MM.1S (cell line): ENCODE measurements at regions not wholly inside any gene's neighbourhood (a gene's known extent, or its start where the extent isn't known, plus 50 kb on each side); places are given as distances from the start of the nearest gene placed in this dataset.
A peak's percentile ranks its signal among the peaks of the same experiment; 100 is the strongest.

ENCODE experiments used
- DNase-seq: peaks from one replicate; pipeline ENCODE4 v3.0.0-alpha.2; 2015
- H2AFZ ChIP-seq: fragments of 300-600 bp; sonication (generic); 2 replicates; pipeline ENCODE4 v1.6.0; 2016; ENCODE audit warnings: antibody characterized with exemption, low read length
- H3F3A ChIP-seq: fragments of 300-600 bp; sonication (generic); 2 replicates; pipeline ENCODE4 v1.6.1; 2016; ENCODE audit warnings: mild to moderate bottlenecking, antibody characterized with exemption, low read length, moderate library complexity, mixed read lengths; ENCODE audit not compliant: insufficient read depth
- H3K27ac ChIP-seq: fragments of 300-600 bp; sonication (generic); 2 replicates; pipeline ENCODE4 v1.5.1; 2016; ENCODE audit warnings: mild to moderate bottlenecking, low read length
- H3K27me3 ChIP-seq: fragments of 300-600 bp; sonication (generic); replicated peaks from 2 replicates; pipeline ENCODE4 v1.6.0; 2016; ENCODE audit warnings: low read length; ENCODE audit not compliant: insufficient read depth
- H3K36me3 ChIP-seq: fragments of 300-600 bp; sonication (generic); replicated peaks from 2 replicates; pipeline ENCODE4 v1.6.1; 2016; ENCODE audit warnings: mild to moderate bottlenecking, low read length, mixed read lengths; ENCODE audit not compliant: insufficient read depth
- H3K4me1 ChIP-seq: fragments of 300-600 bp; sonication (generic); 2 replicates; pipeline ENCODE4 v1.6.1; 2016; ENCODE audit warnings: low read length, mixed read lengths
- H3K4me2 ChIP-seq: fragments of 300-600 bp; sonication (generic); 2 replicates; pipeline ENCODE4 v1.6.0; 2016; ENCODE audit warnings: low read depth, low read length
- H3K4me3 ChIP-seq: fragments of 300-600 bp; sonication (generic); 2 replicates; pipeline ENCODE4 v1.5.1; 2016; ENCODE audit warnings: low read length, mixed read lengths
- H3K79me2 ChIP-seq: fragments of 300-600 bp; sonication (generic); 2 replicates; pipeline ENCODE4 v1.6.1; 2016; ENCODE audit warnings: mixed run types, low read length, mixed read lengths
- H3K9ac ChIP-seq: fragments of 300-600 bp; sonication (generic); 2 replicates; pipeline ENCODE4 v1.6.1; 2016; ENCODE audit warnings: low read length, mixed read lengths
- H3K9me2 ChIP-seq: fragments of 300-600 bp; sonication (generic); replicated peaks from 2 replicates; pipeline ENCODE4 v1.6.1; 2016; ENCODE audit warnings: mild to moderate bottlenecking, low read length, mixed read lengths; ENCODE audit not compliant: insufficient read depth
- H3K9me3 ChIP-seq: fragments of 300-600 bp; sonication (generic); replicated peaks from 2 replicates; pipeline ENCODE4 v1.6.1; 2016; ENCODE audit warnings: mild to moderate bottlenecking, low read length, mixed read lengths; ENCODE audit not compliant: insufficient read depth
- H4K20me1 ChIP-seq: fragments of 300-600 bp; sonication (generic); 2 replicates; pipeline ENCODE4 v1.6.1; 2016; ENCODE audit warnings: mild to moderate bottlenecking, low read length, moderate library complexity, mixed read lengths; ENCODE audit not compliant: insufficient read depth
- CTCF ChIP-seq: fragments of 300-600 bp; sonication (generic); IDR thresholded peaks from 2 replicates; pipeline ENCODE4 v1.5.1; 2016; ENCODE audit warnings: antibody characterized with exemption, low read length, mixed read lengths
- EZH2 ChIP-seq: fragments of 300-600 bp; sonication (generic); optimal IDR thresholded peaks from 2 replicates; pipeline ENCODE3; 2017; ENCODE audit warnings: low read depth, mild to moderate bottlenecking, antibody characterized with exemption, low read length, mixed read lengths
- EZH2phosphoT487 ChIP-seq: fragments of 300-600 bp; sonication (generic); IDR thresholded peaks from 2 replicates; pipeline ENCODE4 v1.6.1; 2018; ENCODE audit warnings: antibody characterized with exemption, low read length

GRCh38 chr21:36540700-36541099 lies 60.8 kb upstream of the CLDN14 start:
- peaks cover 33% of the 10 kb centered on the region for H3K4me1 ChIP-seq

GRCh38 chr21:36541721-36542139 lies 61.8 kb upstream of the CLDN14 start:
- TF ChIP-seq EZH2phosphoT487 (no peak), CTCF (no peak), EZH2 (no peak)
- no peaks in the 10 kb centered on the region for H3K79me2 ChIP-seq
- H3K27me3 ChIP-seq = no peaks in the 10 kb centered on the region
- H3K9me3 ChIP-seq = no peaks in the 10 kb centered on the region
- H3K4me2 ChIP-seq = no peak overlapping the region; the same call in 1 of the 2 replicates
- H3K9ac ChIP-seq = no peak overlapping the region
- no peak for DNase-seq
- peaks cover 13% of the 10 kb centered on the region for H3F3A ChIP-seq
- H3K27ac ChIP-seq = no peak overlapping the region
- no peaks in the 10 kb centered on the region for H3K9me2 ChIP-seq
- peaks cover 23% of the 10 kb centered on the region for H3K4me1 ChIP-seq
- H3K36me3 ChIP-seq = no peaks in the 10 kb centered on the region
- no peaks in the 10 kb centered on the region for H4K20me1 ChIP-seq
- no peak overlapping the region for H2AFZ ChIP-seq
- no peak overlapping the region for H3K4me3 ChIP-seq

More at GRCh38 chr21:36540700-36541099, 60.8 kb upstream of the CLDN14 start:
- peaks cover 23% of the 10 kb centered on the region for H3F3A ChIP-seq
- H2AFZ ChIP-seq = no peak overlapping the region
- H3K4me2 ChIP-seq = no peak overlapping the region
- TF ChIP-seq EZH2phosphoT487 (no peak), EZH2 (no peak), CTCF (no peak)
- no peak overlapping the region for H3K4me3 ChIP-seq
- H3K27me3 ChIP-seq = no peaks in the 10 kb centered on the region
- DNase-seq = no peak
- H3K27ac ChIP-seq = no peak overlapping the region
- H3K36me3 ChIP-seq = no peaks in the 10 kb centered on the region
- no peaks in the 10 kb centered on the region for H3K9me2 ChIP-seq
- H4K20me1 ChIP-seq = no peaks in the 10 kb centered on the region
- no peaks in the 10 kb centered on the region for H3K9me3 ChIP-seq
- H3K9ac ChIP-seq = no peak overlapping the region
- H3K79me2 ChIP-seq = no peaks in the 10 kb centered on the region

GRCh38 chr21:36542312-36543101 lies 62.6 kb upstream of the CLDN14 start:
- H3K4me2 ChIP-seq = peak overlapping the region; percentile 76
- H3K27ac ChIP-seq = peak overlapping the region; percentile 51; the same call in 1 of the 2 replicates
- no peak for TF ChIP-seq EZH2phosphoT487
- TF ChIP-seq CTCF = peak; percentile 94
- no peaks in the 10 kb centered on the region for H3K9me2 ChIP-seq
- no peaks in the 10 kb centered on the region for H3K9me3 ChIP-seq
- H3K4me1 ChIP-seq = peaks cover 18% of the 10 kb centered on the region
- DNase-seq = peak; percentile 98
- no peaks in the 10 kb centered on the region for H4K20me1 ChIP-seq
- peak overlapping the region; percentile 40 for H3K4me3 ChIP-seq
- no peaks in the 10 kb centered on the region for H3K36me3 ChIP-seq
- H3K27me3 ChIP-seq = no peaks in the 10 kb centered on the region
- peak overlapping the region; percentile 43 for H2AFZ ChIP-seq
- peak overlapping the region; percentile 70 for H3K9ac ChIP-seq
- H3F3A ChIP-seq = peaks cover 8% of the 10 kb centered on the region; the same call in 1 of the 2 replicates
- no peaks in the 10 kb centered on the region for H3K79me2 ChIP-seq
